ACHN (cell line): ENCODE measurements at regions not wholly inside any gene's neighbourhood (a gene's known extent, or its start where the extent isn't known, plus 50 kb on each side); places are given as distances from the start of the nearest gene placed in this dataset.

Source experiments
- DNase-seq: peaks from one replicate; pipeline ENCODE4 v3.0.0-alpha.2; 2015
- in situ Hi-C: cut with HindIII; loops from 2 replicates; pipeline ENCODE4 v1.10.0; 2017; ENCODE audit warnings: low sequenced_read_pairs, low pct_ligation_motif_present, low pct_unique_long_range_greater_than_20kb

DNA sequence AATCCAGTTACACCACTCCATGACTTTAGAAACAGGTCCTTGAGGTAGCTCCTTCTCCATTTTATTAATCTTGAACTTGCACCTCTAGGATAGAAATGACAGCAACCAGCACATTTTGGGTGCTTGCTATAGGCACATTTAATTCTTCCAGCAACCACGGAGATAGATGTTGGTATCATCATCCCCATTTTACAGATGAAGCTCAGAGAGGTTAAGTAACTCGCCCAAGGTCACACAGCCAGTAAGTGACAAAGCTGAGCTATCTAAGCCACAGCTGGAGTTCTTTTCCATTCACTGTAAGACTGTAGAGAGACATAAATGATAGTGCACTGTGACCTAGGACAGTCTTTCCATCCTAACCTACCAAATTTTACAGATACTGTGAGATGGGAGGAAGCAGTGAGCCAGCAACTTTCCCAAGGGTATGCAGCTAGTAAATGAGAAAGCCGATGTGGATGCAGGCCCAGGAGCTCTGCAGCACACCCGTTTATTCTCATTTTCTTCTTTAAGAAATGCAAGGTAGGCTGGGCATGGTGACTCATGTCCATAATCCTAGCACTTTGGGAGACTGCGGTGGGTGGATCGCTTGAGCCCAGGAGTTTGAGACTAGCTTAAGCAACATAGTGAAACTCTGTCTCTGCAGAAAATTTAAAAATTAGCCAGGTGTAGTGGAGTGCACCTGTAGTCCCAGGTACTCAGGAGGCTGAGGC is 103.2 kb downstream of the TBX5 start:
- DNase-seq: no peak
- in situ Hi-C loops: no loop called here

DNA sequence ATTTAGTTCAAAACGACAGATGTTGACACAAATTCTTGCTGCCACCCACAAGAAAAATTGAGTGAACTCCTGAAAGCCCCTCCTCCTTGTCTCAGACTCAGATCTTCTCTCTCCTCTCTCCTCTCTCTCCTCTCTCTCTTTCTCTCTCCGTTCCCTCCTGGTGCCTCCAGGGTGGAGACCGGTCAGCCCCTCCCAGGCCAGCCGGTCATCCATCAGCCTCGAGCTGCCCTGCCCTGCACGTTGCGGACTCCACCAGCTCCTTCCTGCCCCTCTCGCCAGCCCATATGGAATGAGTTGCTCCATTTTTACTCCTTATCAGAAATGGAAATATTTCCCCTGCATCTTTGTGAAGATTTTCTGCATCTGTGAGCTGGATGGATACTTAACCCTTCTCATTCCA is 103.8 kb downstream of the TBX5 start:
- in situ Hi-C loops: no loop called here
- DNase-seq: no peak

DNA sequence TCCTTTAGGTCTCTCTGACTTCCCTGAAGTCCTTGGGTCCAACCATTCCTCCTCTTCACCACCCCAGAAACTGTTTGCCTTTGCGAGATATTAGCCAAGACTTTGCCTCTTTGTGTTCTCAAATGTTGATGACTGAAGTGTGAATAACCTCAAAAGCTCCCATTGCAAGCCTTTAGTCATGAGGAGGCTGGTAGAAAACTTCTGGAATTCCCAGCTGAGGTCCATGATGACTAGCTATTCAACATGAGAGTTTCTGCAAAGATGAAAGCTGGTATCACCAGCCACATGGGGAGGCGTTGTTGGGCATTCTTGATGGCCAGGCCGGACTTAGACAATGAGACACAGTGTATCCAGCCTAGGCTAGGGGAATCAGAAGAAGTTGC is 111.7 kb downstream of the TBX5 start:
- in situ Hi-C loops: no loop called here
- DNase-seq: no peak

DNA sequence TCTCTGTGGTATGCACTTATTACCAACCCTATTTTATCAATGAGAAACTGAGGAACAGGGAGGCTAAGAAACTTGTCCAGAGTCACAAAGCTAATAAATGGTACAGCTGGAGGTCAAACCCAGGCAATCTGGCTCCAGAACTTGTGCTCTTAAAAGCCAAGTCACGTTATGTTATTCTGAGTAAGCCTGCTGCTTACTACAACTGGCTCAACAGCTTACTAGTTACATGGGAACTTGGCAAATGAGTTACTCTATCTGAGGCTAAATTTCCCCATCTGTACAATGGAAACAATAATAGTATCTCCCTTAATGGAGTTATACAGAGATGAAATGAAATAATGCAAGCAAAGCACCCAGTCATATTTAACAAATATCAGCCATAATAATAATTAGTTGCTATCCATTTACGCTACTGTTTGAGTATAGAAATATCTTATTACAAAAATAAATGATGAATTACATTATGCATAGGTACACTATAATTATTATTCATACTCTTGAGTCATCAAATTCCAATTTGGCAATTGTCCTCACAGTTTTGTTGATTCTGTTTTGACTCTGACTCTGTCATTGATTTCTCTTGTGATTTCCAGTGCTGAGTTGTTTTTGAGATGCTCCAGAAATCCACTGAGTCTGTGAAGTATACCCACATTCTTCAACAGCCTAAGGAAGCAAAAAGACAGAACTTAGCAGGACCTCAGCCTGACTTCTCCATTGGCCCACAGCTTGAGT is 112.2 kb downstream of the TBX5 start:
- in situ Hi-C loops: no loop called here
- no peak for DNase-seq

DNA sequence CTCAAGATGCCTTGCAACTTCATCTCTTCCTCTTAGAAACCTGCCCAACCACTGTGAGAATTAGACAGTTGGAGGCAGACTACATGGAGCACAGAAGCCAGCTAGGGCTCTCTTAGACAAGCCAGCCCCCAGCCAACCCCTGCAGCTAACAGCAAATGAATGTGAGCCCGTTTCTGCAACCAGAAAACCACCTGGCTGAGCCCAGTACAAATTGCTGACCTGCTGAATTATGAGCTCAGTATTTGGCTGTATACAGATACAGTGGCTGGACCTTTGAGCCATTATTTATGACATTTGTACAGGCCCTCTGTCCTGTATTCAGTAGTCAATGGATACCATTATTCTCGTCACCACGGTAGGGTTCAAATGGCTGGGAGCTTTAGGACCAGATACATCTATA is 112.9 kb downstream of the TBX5 start:
- in situ Hi-C loops: no loop called here
- DNase-seq: no peak

DNA sequence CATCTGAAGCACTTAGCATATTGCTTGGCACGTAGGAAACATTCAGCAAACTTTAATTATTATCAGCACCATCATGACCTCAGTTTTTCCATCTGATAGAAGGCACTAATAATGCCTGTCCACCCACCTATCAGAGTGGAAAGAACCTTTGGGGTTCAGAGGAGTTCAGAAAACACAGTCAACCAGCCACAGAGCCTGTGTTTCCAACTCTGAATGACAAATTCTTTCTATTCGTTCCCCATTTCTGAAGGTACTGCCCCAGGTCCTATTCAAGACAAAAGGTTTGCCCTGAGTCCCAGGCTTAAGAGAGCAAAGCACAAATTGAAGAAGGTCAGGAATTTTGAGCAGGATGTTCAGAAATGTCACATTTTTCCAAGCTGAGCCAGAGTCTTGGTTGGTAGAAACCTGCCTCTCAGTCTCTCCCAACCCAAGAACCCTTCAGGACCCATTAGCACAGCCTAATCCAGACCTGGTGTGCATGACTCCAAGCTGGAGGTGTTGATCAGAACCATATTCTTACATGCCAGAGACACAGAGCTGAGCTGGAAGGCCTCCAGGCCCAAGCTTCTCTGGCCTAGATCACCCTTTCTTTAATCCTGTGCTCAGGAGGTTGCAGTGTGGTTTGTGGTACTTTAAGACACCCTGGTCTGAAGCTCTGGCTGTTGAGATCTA is 114.4 kb downstream of the TBX5 start:
- in situ Hi-C loops: no loop called here
- no peak for DNase-seq

DNA sequence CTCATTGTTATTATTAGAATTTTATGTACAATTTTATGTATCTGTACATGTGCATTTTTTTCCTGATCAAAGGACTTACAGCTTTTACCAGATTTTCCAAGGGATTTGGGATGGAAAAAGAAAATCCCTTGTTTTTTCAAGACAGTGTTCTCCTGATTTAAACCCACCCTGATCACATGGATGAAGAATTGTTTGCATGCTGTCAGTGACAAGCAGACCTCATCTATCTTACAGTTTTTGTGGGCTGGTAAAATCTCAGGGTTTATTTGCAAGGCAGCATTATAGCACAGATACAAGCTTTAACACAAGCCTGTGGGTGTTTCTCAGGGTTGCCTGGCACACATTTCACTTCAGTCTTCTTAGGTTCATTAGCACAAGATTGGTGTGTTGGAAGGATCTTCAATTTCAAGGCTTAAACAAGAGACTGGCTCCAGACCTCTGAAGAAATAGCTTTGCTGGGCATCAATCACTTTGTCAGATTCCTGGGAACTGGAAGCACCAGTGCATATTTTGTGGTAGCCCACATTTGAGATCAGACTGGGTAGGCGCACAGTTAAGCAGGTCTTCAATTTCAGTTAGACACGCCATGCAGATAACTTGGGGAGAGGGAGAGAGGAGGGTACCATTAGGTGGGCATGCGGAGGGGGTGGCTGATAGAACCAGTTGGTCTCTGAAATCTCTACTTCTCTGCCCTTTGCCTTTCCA is 118.0 kb downstream of the TBX5 start:
- DNase-seq: no peak

DNA sequence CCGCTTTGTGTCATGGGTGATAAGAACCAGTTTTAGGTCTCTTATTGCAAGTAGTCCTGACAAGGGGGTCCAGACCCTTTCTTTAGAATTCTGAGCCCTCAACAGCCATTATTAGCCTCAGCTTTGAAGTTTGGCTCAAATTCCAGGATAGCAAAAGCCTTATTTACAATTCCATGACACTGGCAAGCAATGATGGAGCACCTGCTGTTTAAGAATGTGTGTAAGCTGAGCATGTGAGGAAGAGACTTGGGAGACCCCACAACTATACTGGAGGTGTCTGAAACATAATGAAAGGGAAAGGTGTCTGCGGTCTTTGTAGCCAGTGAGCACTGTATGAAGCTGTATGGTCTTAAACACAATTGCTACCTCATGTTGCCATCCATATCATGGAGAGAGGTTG is 119.8 kb downstream of the TBX5 start:
- in situ Hi-C loops: no loop called here
- no peak for DNase-seq

More for the DNA sequence above, 118.0 kb downstream of the TBX5 start:
- in situ Hi-C loops: no loop called here

DNA sequence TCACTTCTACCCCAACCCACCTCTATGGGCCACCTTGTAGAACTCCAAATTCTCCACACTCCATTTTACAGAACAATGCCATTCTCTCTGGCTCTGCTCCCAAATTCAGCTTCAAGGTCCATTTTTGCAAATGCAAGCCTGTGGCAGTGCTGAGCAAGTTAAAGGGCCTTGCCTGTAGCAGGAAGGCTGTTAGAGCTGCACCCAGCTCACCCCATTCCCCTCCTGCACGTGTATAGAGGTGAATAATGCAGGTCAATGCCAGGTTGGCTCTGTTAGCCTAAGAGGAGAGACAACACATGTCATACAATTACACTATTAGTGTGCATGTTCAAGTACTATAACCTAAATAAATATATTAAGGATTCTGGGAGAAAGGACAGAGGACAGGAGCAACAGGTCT is 120.4 kb downstream of the TBX5 start:
- no peak for DNase-seq
- in situ Hi-C loops: no loop called here

DNA sequence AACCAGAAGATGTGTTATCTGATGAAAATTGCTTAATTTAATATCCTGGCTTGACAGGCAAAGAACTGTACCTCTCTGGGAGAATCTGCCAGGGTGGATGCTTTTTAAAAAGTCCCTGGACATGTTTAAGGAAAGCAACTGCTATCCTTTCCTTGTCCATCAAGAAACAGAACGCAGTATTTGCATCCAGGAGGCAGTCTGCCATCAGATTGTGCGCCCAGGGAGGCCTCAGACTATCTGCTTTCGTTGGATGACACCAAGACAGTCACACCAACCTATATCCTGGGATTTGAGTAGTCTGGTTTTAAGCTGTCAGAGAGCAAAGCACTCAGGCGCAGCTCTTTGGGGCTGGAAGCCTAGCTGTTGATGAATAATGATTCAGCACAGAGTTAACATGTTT is 121.9 kb downstream of the TBX5 start:
- in situ Hi-C loops: no loop called here

DNA sequence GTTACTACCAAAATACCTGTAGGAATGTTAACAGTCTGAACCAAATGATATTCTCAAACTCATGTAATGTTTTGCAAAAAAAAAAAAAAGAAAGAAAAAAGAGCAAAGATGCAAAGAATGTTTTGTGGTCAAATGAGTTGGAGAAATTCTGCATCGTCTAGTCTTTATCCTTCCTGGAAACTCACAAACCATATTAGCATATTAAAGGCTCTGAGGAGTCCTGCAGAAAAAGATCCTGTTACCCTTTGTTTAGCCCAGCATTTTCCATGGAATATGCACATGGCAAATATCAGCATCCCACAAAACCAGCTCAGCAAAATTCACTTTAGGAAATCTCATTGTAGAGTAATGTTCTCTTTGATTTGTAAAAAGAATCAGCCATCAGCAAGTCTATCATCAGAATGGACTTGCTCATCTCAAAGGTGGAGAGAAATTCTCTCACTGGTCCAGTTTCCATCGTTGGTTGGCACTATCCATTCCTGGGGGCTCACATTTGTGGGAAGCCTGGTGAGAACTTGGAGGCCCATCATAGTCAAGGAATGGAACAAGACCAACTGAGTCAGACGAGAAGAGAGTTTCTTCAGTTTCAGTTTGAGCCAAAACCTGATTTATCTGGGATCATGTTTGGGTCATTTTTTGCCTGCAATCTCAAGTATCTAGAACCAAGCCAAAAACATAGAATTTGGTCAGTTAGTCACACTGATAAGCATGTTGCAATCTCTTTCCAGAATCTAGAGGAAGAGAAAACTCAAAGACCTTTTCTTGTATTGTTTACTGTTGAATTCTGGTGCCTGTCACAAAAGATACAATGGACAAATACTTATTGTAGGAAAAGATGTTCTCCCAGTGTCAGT is 129.8 kb downstream of the TBX5 start:
- in situ Hi-C loops: no loop called here
- DNase-seq: no peak

More for the DNA sequence above, 121.9 kb downstream of the TBX5 start:
- no peak for DNase-seq

DNA sequence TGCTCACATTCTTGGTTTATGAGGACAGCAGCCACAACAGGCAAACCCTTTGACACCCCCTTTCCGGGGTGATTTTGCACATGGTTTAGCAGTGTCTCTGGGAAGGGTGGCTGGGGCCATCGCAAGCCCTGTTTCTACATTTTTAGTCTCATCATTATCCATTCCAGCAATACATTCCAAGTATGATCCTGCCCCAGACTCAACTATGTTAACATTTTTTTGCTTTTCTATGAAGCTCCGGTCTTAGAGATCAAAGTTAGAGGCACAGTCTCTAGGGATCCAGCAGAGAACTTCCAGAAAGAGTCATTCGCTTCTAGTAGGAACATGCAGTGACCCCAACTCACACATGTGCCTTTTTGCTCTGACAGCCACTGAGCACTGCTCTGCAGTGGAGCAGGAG is 130.9 kb downstream of the TBX5 start:
- in situ Hi-C loops: no loop called here
- DNase-seq: no peak

DNA sequence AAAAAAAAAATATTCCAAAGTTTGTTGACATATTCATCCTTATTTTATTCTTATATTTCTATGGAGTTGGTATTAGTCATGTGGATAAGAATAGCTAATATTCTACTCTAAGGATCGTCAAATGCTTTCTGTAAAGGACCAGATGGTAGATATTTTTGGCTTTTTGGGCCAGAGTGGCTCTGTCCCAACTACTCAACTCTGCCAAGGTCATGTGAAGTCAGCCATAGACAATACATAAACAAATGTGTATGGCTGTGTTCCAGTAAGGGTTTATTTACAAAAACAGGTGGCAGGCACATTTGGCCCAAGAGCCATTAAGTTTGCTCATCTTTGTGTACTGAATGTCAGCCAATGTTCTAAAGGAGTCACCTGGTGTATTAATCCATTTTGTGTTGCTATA is 131.8 kb downstream of the TBX5 start:
- in situ Hi-C loops: no loop called here
- no peak for DNase-seq

DNA sequence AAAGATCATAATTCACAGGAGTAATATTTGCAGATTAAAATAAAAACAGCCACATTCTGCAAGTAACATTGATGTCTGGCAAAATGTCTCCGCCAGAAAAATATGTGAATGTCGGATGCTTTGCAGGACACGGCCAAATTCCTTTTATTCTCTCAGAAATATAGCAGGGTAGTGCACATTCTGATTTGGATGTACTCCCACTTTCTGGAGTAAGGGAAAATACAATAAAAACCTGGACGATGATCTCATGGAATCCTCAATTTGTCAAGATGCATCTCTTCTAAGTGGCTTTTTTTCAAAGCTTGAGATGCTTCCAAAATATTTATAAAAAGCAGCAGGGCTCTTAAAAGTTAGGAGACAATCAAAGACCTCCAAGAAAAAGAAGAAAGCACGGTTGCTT is 133.3 kb downstream of the TBX5 start:
- in situ Hi-C loops: no loop called here
- no peak for DNase-seq

DNA sequence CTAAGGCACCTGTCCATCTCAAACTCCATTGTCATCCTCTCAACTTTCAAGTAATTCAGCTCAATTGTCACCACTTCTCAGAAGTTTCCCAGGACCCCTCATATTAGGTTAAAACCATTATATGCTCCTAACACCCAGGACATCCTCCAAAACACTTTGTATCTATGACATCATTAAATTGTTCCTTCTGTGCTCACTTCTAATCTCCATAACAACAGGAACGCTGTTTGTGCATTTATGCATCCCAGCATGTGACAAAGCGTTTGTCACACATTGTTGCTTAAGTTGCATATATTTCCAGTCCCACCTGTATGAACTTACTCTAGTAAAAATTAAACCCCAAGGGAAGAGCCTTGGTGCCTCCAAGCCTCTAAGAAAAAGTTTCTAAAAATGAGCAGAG is 133.9 kb downstream of the TBX5 start:
- DNase-seq: no peak
- in situ Hi-C loops: no loop called here

DNA sequence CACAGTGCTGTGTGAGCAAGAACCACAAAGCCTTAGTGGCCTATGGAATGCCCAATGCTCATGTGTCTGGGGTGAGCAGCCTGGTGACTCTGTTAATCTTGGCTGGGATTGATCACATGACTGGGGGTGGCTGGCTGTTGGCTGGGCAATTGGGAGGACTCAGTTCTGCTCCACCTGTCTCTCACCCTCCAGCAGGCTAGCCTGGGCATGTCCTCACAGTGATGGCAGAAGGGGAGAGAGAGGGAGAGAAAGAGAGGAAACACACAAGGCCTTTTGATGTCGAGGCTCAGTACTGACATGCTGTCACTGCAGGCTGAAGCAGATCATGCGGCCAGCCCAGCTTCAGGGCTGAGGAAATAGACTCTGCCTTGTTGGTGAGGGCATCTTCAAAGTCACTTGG is 136.8 kb downstream of the TBX5 start:
- in situ Hi-C loops: no loop called here
- DNase-seq: peak; percentile 3

DNA sequence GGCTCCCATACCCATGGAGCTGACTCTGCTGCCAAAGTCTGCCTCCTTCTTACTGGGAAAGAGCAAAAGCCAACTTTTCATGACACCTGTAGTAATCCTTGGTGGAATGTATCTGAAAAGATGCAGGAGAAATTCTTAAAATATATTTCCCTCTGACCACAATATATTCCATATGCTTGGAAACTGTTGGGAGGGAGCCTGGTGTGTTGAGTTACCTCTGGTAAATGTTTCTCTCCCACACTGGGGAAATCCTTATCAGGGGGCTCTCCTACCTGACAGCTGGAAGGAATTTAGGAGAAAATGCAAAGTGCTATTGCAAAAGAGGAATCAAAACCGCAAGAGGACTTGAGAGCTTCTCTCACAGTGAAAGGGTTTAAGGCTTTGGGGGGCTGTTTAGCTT is 139.4 kb downstream of the TBX5 start:
- in situ Hi-C loops: no loop called here
- DNase-seq: no peak

DNA sequence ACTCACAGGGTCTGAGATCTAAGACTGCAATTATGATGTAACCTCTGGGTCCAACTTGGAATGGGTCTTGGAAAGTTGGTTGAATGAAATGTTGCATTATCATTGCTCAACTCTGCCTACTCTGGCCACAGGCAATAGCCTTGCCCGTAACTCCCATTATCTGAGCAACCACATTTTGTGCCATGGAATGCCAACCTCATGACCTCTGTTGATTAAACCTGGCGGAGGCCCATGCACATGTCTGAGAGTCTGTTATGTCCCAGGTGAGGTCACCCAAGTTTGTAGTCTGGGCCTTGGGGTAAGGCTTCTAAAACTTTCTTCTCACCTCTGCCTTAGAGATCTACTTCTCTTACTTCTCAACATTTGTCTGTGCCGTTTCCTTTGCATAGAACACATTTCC is 140.9 kb downstream of the TBX5 start:
- in situ Hi-C loops: no loop called here
- no peak for DNase-seq
